22Rv1 (cell line): ENCODE measurements at regions not wholly inside any gene's neighbourhood (a gene's known extent, or its start where the extent isn't known, plus 50 kb on each side); places are given as distances from the start of the nearest gene placed in this dataset.

Experiments used
- CTCF ChIP-seq: fragments of 450-650 bp; IDR thresholded peaks from 2 replicates; pipeline ENCODE4 v1.5.1; 2017; ENCODE audit warnings: mild to moderate bottlenecking
- ZFX ChIP-seq: fragments of 450-650 bp; IDR thresholded peaks from 2 replicates; pipeline ENCODE4 v1.6.1; 2017; ENCODE audit warnings: antibody characterized with exemption, borderline replicate concordance

GRCh38 chr18:6537475-6537874 lies 122.8 kb upstream of the L3MBTL4 start:
- no peak for TF ChIP-seq CTCF
- TF ChIP-seq ZFX: no peak
